Transverse colon (tissue), 4 donors: ENCODE measurements at regions not wholly inside any gene's neighbourhood (a gene's known extent, or its start where the extent isn't known, plus 50 kb on each side); places are given as distances from the start of the nearest gene placed in this dataset.

Source experiments
- CTCF ChIP-seq, 5 experiments: fragments of 200-600 bp in 3 of 5; fragments of 450-650 bp in 2 of 5; sonication (generic) in 3 of 5; IDR thresholded peaks; 1 replicate in 2 of 5; 2 replicates in 3 of 5; pipeline ENCODE4 v1.5.1; 2016 to 2017; ENCODE audit warnings: antibody characterized with exemption in 5 of 5, inconsistent platforms in 3 of 5, mild to moderate bottlenecking in 2 of 5, moderate library complexity in 1 of 5
- EP300 ChIP-seq: sonication (generic); formaldehyde crosslinking; IDR thresholded peaks from one replicate; pipeline ENCODE4 v1.6.1; 2017; ENCODE audit warnings: antibody characterized with exemption, low read depth
- POLR2A ChIP-seq: fragments of 450-650 bp; IDR thresholded peaks from one replicate; pipeline ENCODE4 v1.6.1; 2016; ENCODE audit warnings: antibody characterized with exemption, mild to moderate bottlenecking, moderate library complexity
- POLR2AphosphoS5 ChIP-seq, 3 donors: sonication (generic); formaldehyde crosslinking; IDR thresholded peaks; one replicate each; pipeline ENCODE4 v1.6.1; 2016; ENCODE audit warnings: antibody characterized with exemption in 3 of 3

DNA sequence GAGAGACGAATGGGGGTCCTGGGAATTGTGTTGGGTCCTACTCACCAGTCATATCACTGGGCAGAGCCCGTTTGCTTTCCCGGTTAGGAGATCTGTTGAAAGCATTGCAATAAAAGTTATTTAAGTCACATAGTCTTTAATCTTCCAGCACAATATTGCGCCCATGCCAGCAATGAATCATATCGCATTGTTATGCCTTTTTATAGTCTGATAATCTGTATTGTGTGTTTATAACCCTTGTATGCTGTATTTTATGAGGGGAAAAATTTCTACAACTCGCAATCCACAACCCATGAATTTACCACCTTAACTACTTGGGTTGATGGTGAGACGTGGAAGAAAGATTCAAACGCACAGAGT, 211.9 kb upstream of the SMIM21 start:
- TF ChIP-seq CTCF (IDR thresholded peaks at IDR 0.05) (no peak), POLR2AphosphoS5 (IDR thresholded peaks at IDR 0.05) (no peak), POLR2A (no peak), EP300 (no peak)
